Muscle layer of duodenum (tissue), 2 donors: ENCODE measurements at regions not wholly inside any gene's neighbourhood (a gene's known extent, or its start where the extent isn't known, plus 50 kb on each side); places are given as distances from the start of the nearest gene placed in this dataset.

Experiments
- H3K27ac ChIP-seq: one replicate; pipeline ENCODE4 v1.7.0; 2013; ENCODE audit warnings: mild to moderate bottlenecking, low read length
- H3K27me3 ChIP-seq: one replicate; pipeline ENCODE4 v1.7.0; 2013; ENCODE audit warnings: low read depth, mild to moderate bottlenecking, control low read depth, low read length
- H3K36me3 ChIP-seq, 2 donors: one replicate each; pipeline ENCODE4 v1.7.0; 2013; ENCODE audit warnings: low read length in 2 of 2, control low read depth in 1 of 2, mild to moderate bottlenecking in 1 of 2; ENCODE audit not compliant: insufficient read depth in 2 of 2, control insufficient read depth in 1 of 2
- H3K4me1 ChIP-seq, 2 donors: one replicate each; pipeline ENCODE4 v1.7.0; 2013; ENCODE audit warnings: low read length in 2 of 2, mild to moderate bottlenecking in 2 of 2, control low read depth in 1 of 2, moderate library complexity in 1 of 2; ENCODE audit not compliant: insufficient read depth in 2 of 2, control insufficient read depth in 1 of 2
- H3K4me3 ChIP-seq, 2 donors: one replicate each; pipeline ENCODE4 v1.7.0; 2013; ENCODE audit warnings: low read length in 2 of 2, low read depth in 1 of 2, mild to moderate bottlenecking in 1 of 2
- H3K9me3 ChIP-seq, 2 donors: one replicate each; pipeline ENCODE4 v1.7.0; 2013; ENCODE audit warnings: low read length in 2 of 2, control low read depth in 1 of 2, mild to moderate bottlenecking in 1 of 2; ENCODE audit not compliant: control insufficient read depth in 1 of 2
- donor health status: healthy.

GRCh38 chr9:1115370-1115769 is 65.2 kb downstream of the DMRT2 start:
- H3K9me3 ChIP-seq, result no peaks in the 10 kb centered on the region
- no peak overlapping the region for H3K27ac ChIP-seq
- no peaks in the 10 kb centered on the region for H3K27me3 ChIP-seq
- H3K36me3 ChIP-seq, result no peaks in the 10 kb centered on the region
- H3K4me1 ChIP-seq, result no peaks in the 10 kb centered on the region
- no peak overlapping the region for H3K4me3 ChIP-seq

- no peaks in the 10 kb centered on the region for H3K27me3 ChIP-seq
- no peaks in the 10 kb centered on the region for H3K9me3 ChIP-seq
- no peak overlapping the region for H3K4me3 ChIP-seq
- no peaks in the 10 kb centered on the region for H3K4me1 ChIP-seq
- no peak overlapping the region for H3K27ac ChIP-seq
- no peaks in the 10 kb centered on the region for H3K36me3 ChIP-seq
Measured at GRCh38 chr9:1117439-1117838, 67.3 kb downstream of the DMRT2 start.

GRCh38 chr9:1120500-1121165 is 70.5 kb downstream of the DMRT2 start:
- Histone ChIP-seq H3K36me3 (no peaks in the 10 kb centered on the region), H3K27me3 (no peaks in the 10 kb centered on the region), H3K9me3 (no peaks in the 10 kb centered on the region), H3K27ac (no peak overlapping the region), H3K4me1 (no peaks in the 10 kb centered on the region), H3K4me3 (no peak overlapping the region)

GRCh38 chr9:1125741-1126140 is 75.6 kb downstream of the DMRT2 start:
- no peak overlapping the region for H3K27ac ChIP-seq
- H3K27me3 ChIP-seq, result no peaks in the 10 kb centered on the region
- H3K36me3 ChIP-seq, result no peaks in the 10 kb centered on the region
- no peak overlapping the region for H3K4me3 ChIP-seq
- no peaks in the 10 kb centered on the region for H3K4me1 ChIP-seq
- H3K9me3 ChIP-seq, result no peaks in the 10 kb centered on the region

GRCh38 chr9:1128046-1128445 is 77.9 kb downstream of the DMRT2 start:
- H3K36me3 ChIP-seq, result no peaks in the 10 kb centered on the region
- H3K9me3 ChIP-seq, result peaks cover 0 to 2% of the 10 kb centered on the region in 2 donors
- no peaks in the 10 kb centered on the region for H3K27me3 ChIP-seq
- H3K4me1 ChIP-seq, result no peaks in the 10 kb centered on the region
- no peak overlapping the region for H3K4me3 ChIP-seq
- H3K27ac ChIP-seq, result no peak overlapping the region

- Histone ChIP-seq H3K9me3 (peaks cover 0 to 2% of the 10 kb centered on the region in 2 donors), H3K27me3 (no peaks in the 10 kb centered on the region), H3K4me3 (no peak overlapping the region), H3K4me1 (no peaks in the 10 kb centered on the region), H3K27ac (no peak overlapping the region), H3K36me3 (no peaks in the 10 kb centered on the region)
Measured at GRCh38 chr9:1129382-1129781, 79.2 kb downstream of the DMRT2 start.

- Histone ChIP-seq H3K4me1 (no peaks in the 10 kb centered on the region), H3K36me3 (no peaks in the 10 kb centered on the region)
Measured at GRCh38 chr9:1140057-1140456, 89.9 kb downstream of the DMRT2 start.

GRCh38 chr9:1151691-1152090 is 101.5 kb downstream of the DMRT2 start:
- H3K9me3 ChIP-seq, result no peaks in the 10 kb centered on the region
- no peak overlapping the region for H3K27ac ChIP-seq
- H3K27me3 ChIP-seq, result no peaks in the 10 kb centered on the region
- H3K36me3 ChIP-seq, result no peaks in the 10 kb centered on the region
- H3K4me1 ChIP-seq, result no peaks in the 10 kb centered on the region
- H3K4me3 ChIP-seq, result no peak overlapping the region

More at GRCh38 chr9:1140057-1140456, 89.9 kb downstream of the DMRT2 start:
- Histone ChIP-seq H3K9me3 (peaks cover 0 to 6% of the 10 kb centered on the region in 2 donors), H3K27me3 (no peaks in the 10 kb centered on the region), H3K4me3 (no peak overlapping the region), H3K27ac (no peak overlapping the region)

- H3K9me3 ChIP-seq, result no peaks in the 10 kb centered on the region
- H3K36me3 ChIP-seq, result no peaks in the 10 kb centered on the region
- H3K4me3 ChIP-seq, result no peak overlapping the region
- no peak overlapping the region for H3K27ac ChIP-seq
- no peaks in the 10 kb centered on the region for H3K4me1 ChIP-seq
- no peaks in the 10 kb centered on the region for H3K27me3 ChIP-seq
Measured at GRCh38 chr9:1152171-1152570, 102.0 kb downstream of the DMRT2 start.

GRCh38 chr9:1154739-1155138 is 104.6 kb downstream of the DMRT2 start:
- Histone ChIP-seq H3K27ac (no peak overlapping the region), H3K4me3 (no peak overlapping the region), H3K36me3 (no peaks in the 10 kb centered on the region), H3K4me1 (no peaks in the 10 kb centered on the region), H3K27me3 (no peaks in the 10 kb centered on the region), H3K9me3 (no peaks in the 10 kb centered on the region)

- no peaks in the 10 kb centered on the region for H3K27me3 ChIP-seq
- H3K4me3 ChIP-seq, result no peak overlapping the region
- no peaks in the 10 kb centered on the region for H3K36me3 ChIP-seq
- H3K9me3 ChIP-seq, result no peaks in the 10 kb centered on the region
- no peaks in the 10 kb centered on the region for H3K4me1 ChIP-seq
- no peak overlapping the region for H3K27ac ChIP-seq
Measured at GRCh38 chr9:1155602-1156001, 105.4 kb downstream of the DMRT2 start.
